K562 (cell line): ENCODE measurements at regions not wholly inside any gene's neighbourhood (a gene's known extent, or its start where the extent isn't known, plus 50 kb on each side); places are given as distances from the start of the nearest gene placed in this dataset.

ENCODE experiments used
- ATAC-seq: fragments of 200-7000 bp; cut with Tn5 transposase; 3 replicates; pipeline ENCODE4 v1.9.1; 2020; ENCODE audit warnings: moderate library complexity
- BruUV-seq: library from RNA; stranded (reverse); fragments of 400-500 nt; replicated peaks from 2 replicates; lab custom pipeline; 2021; lab: Mats Ljungman, UMichigan
- CTCF ChIA-PET: fragments of 300-600 bp; formaldehyde crosslinking; extraction: SDS; loops from one replicate; lab custom pipeline; 2021; ENCODE audit warnings: low intra/inter-chr PET ratio; lab: Yijun Ruan, JAX
- POLR2A ChIA-PET: fragments of 300-600, 350-650 bp; sonication (Branson Sonifier 250); formaldehyde crosslinking; extraction: SDS; loops from one replicate; lab custom pipeline; 2021; ENCODE audit warnings: antibody characterized with exemption, inconsistent platforms; lab: Yijun Ruan, JAX
- DNase-seq, 4 experiments: peaks; one replicate each; pipeline versions ENCODE4 v3.0.0 to v3.0.0-alpha.2; 2011 to 2018; ENCODE audit warnings: low spot score in 3 of 4, mixed read lengths in 3 of 4; ENCODE audit errors: extremely low read depth in 1 of 4
- FAIRE-seq: peaks from 2 replicates; lab custom pipeline; 2011; peaks lifted over from hg19 to GRCh38; lab: Jason Lieb, UNC
- H2AFZ ChIP-seq: 2 replicates; pipeline ENCODE4 v1.6.0; 2011; ENCODE audit warnings: low read depth, low read length, control low read depth, inconsistent platforms
- H3K27ac ChIP-seq: fragments of 200-600 bp; 3 replicates; pipeline ENCODE4 v1.8.0; 2011; ENCODE audit warnings: low read depth, mild to moderate bottlenecking, control low read depth, inconsistent platforms, low read length, moderate library complexity, mixed read lengths; ENCODE audit errors: extremely low read depth
- H3K27me3 ChIP-seq, 2 experiments: fragments of 300-600 bp in 1 of 2; 2 replicates in 1 of 2; 3 replicates in 1 of 2; pipeline versions ENCODE4 v1.6.0 to v1.8.0; 2011; ENCODE audit warnings: inconsistent platforms in 2 of 2, low read length in 2 of 2, mild to moderate bottlenecking in 1 of 2, mixed read lengths in 1 of 2, moderate library complexity in 1 of 2; ENCODE audit not compliant: control insufficient read depth in 2 of 2, insufficient read depth in 2 of 2
- H3K36me3 ChIP-seq: fragments of 300-600 bp; 3 replicates; pipeline ENCODE4 v1.8.0; 2011; ENCODE audit warnings: mild to moderate bottlenecking, low read length, inconsistent platforms; ENCODE audit not compliant: control insufficient read depth, insufficient read depth
- H3K4me1 ChIP-seq, 2 experiments: fragments of 200-600 bp in 1 of 2; replicated peaks in 1 of 2; 2 replicates in 1 of 2; 3 replicates in 1 of 2; pipeline versions ENCODE4 v1.5.1 to v1.8.0; 2011; ENCODE audit warnings: inconsistent platforms in 2 of 2, low read length in 2 of 2, mild to moderate bottlenecking in 1 of 2, mixed read lengths in 1 of 2, moderate library complexity in 1 of 2; ENCODE audit not compliant: control insufficient read depth in 2 of 2, insufficient read depth in 2 of 2
- H3K4me2 ChIP-seq: 2 replicates; pipeline ENCODE4 v1.6.1; 2011; ENCODE audit warnings: low read length, control low read depth, inconsistent platforms, mixed read lengths; ENCODE audit not compliant: insufficient read depth
- H3K4me3 ChIP-seq: fragments of 200-600 bp; sonication (generic), shearing (Covaris generic); 2 replicates; pipeline ENCODE4 v1.5.1; 2016; ENCODE audit warnings: control low read depth, inconsistent platforms
- H3K79me2 ChIP-seq: fragments of 200-600 bp; 3 replicates; pipeline ENCODE4 v1.8.0; 2011; ENCODE audit warnings: low read length, inconsistent platforms; ENCODE audit not compliant: control insufficient read depth, insufficient read depth
- H3K9ac ChIP-seq, 2 experiments: 2 replicates each; pipeline versions ENCODE4 v1.6.0 to v1.6.1; 2011; ENCODE audit warnings: low read depth in 2 of 2, low read length in 2 of 2, control low read depth in 1 of 2, inconsistent platforms in 1 of 2, mild to moderate bottlenecking in 1 of 2, mixed read lengths in 1 of 2; ENCODE audit not compliant: insufficient read depth in 1 of 2
- H3K9me1 ChIP-seq: one replicate; pipeline ENCODE4 v1.6.0; 2011; ENCODE audit warnings: inconsistent platforms, mild to moderate bottlenecking, low read length, moderate library complexity; ENCODE audit not compliant: control insufficient read depth, insufficient read depth
- H3K9me3 ChIP-seq: replicated peaks from 2 replicates; pipeline ENCODE4 v1.5.1; 2011; ENCODE audit warnings: low read depth, low read length, inconsistent platforms; ENCODE audit not compliant: control insufficient read depth, insufficient read depth
- H4K20me1 ChIP-seq: replicated peaks from 2 replicates; pipeline ENCODE4 v1.6.1; 2011; ENCODE audit warnings: low read length, inconsistent platforms, mixed read lengths; ENCODE audit not compliant: control insufficient read depth, insufficient read depth
- ARNT ChIP-seq, 2 experiments: fragments of 450-650 bp; IDR thresholded peaks; 2 replicates each; pipeline ENCODE4 v1.6.1; 2016; ENCODE audit warnings: mild to moderate bottlenecking in 1 of 2
- BDP1 ChIP-seq: IDR thresholded peaks from 3 replicates; pipeline ENCODE4 v1.6.1; 2011; ENCODE audit not compliant: insufficient read length, insufficient read depth
- BRCA1 ChIP-seq, 2 experiments: fragments of 450-650 bp in 1 of 2; sonication (generic) in 1 of 2; formaldehyde crosslinking in 1 of 2; IDR thresholded peaks; 2 replicates each; pipeline versions ENCODE4 v1.5.0 to v1.6.1; 2017 to 2020; ENCODE audit warnings: mild to moderate bottlenecking in 1 of 2, missing genetic modification reagents in 1 of 2
- CEBPB ChIP-seq: fragments of 450-650 bp; IDR thresholded peaks from 2 replicates; pipeline ENCODE4 v1.6.1; 2016; ENCODE audit warnings: missing genetic modification characterization, missing compliant biosample characterization
- CXXC5 ChIP-seq: fragments of 250-450 bp; sonication (Bioruptor Pico); IDR thresholded peaks from 2 replicates; pipeline ENCODE4 v1.8.0; 2022; ENCODE audit warnings: inconsistent platforms, mild to moderate bottlenecking, moderate library complexity
- DNMT1 ChIP-seq: fragments of 450-650 bp; IDR thresholded peaks from 2 replicates; pipeline ENCODE4 v1.6.1; 2016; ENCODE audit warnings: antibody characterized with exemption, mild to moderate bottlenecking
- ELF4 ChIP-seq: fragments of 450-650 bp; formaldehyde crosslinking; IDR thresholded peaks from 2 replicates; pipeline ENCODE4 v1.4.0; 2022; ENCODE audit warnings: missing genetic modification characterization
- FOXK1 ChIP-seq: sonication (generic); formaldehyde crosslinking; IDR thresholded peaks from 2 replicates; pipeline ENCODE4 v1.8.0; 2022; ENCODE audit warnings: missing genetic modification reagents, mild to moderate bottlenecking, borderline replicate concordance
- KAT2B ChIP-seq: IDR thresholded peaks from one replicate; pipeline ENCODE4 v1.6.1; 2012; ENCODE audit warnings: low read depth, mild to moderate bottlenecking, control low read depth, inconsistent platforms, low read length, moderate library complexity
- MCM5 ChIP-seq: fragments of 450-650 bp; IDR thresholded peaks from 2 replicates; pipeline ENCODE4 v1.6.1; 2016; ENCODE audit warnings: low read depth
- MYNN ChIP-seq, 2 experiments: sonication (generic); formaldehyde crosslinking in 1 of 2; IDR thresholded peaks; 2 replicates each; pipeline versions ENCODE4 v1.5.0 to v1.6.1; 2016 to 2020; ENCODE audit warnings: antibody characterized with exemption in 1 of 2, missing genetic modification reagents in 1 of 2
- PURB ChIP-seq: sonication (generic); formaldehyde crosslinking; IDR thresholded peaks from 2 replicates; pipeline ENCODE4 v1.9.0; 2021; ENCODE audit warnings: low read depth, mild to moderate bottlenecking, missing genetic modification reagents
- RCOR1 ChIP-seq, 2 experiments: IDR thresholded peaks; 2 replicates each; pipeline ENCODE4 v1.6.1; 2012; ENCODE audit warnings: low read depth in 2 of 2, low read length in 2 of 2, borderline replicate concordance in 1 of 2, improper control_type of control experiment in 1 of 2
- TAL1 ChIP-seq: fragments of 450-650 bp; IDR thresholded peaks from 2 replicates; pipeline ENCODE4 v1.6.1; 2016; ENCODE audit warnings: mild to moderate bottlenecking
- U2AF1 ChIP-seq: fragments of 200-400 bp; formaldehyde crosslinking; optimal IDR thresholded peaks from 2 replicates; pipeline ENCODE3; 2017; ENCODE audit warnings: mild to moderate bottlenecking, low read depth, low read length, moderate library complexity
- ZFPM2 ChIP-seq: fragments of 250-450 bp; sonication (Bioruptor Pico); IDR thresholded peaks from 2 replicates; pipeline ENCODE4 v1.5.1; 2022; ENCODE audit warnings: mild to moderate bottlenecking
- ZNF134 ChIP-seq: fragments of 250-450 bp; sonication (Bioruptor Pico); conservative IDR thresholded peaks from 2 replicates; pipeline ENCODE4 v1.4.0; 2020
- ZNF197 ChIP-seq: fragments of 200-800 bp; sonication (Bioruptor generic); IDR thresholded peaks from 2 replicates; pipeline ENCODE4 v1.6.1; 2016; ENCODE audit warnings: low read depth, missing genetic modification characterization, missing compliant biosample characterization
- ZNF785 ChIP-seq: fragments of 250-450 bp; sonication (Bioruptor Pico); IDR thresholded peaks from 2 replicates; pipeline ENCODE4 v1.4.0; 2020; ENCODE audit warnings: mild to moderate bottlenecking
- WGBS: fragments of 100-300 bp; shearing (Covaris generic); methylation state at CpG from one replicate; pipeline ENCODE4 v1.1.6; 2016; ENCODE audit warnings: low coverage, mixed read lengths; ENCODE audit not compliant: insufficient coverage; ENCODE audit errors: missing lambda C conversion rate; 5-methylcytosine and 5-hydroxymethylcytosine counted together
- in situ Hi-C: fragments of 300-500 bp; cut with MboI; formaldehyde crosslinking; loops from 4 replicates; pipeline ENCODE4 v1.15.0; 2018; ENCODE audit warnings: inconsistent platforms, mixed read lengths
- intact Hi-C: fragments of 100-400 bp; cut with micrococcal nuclease; formaldehyde crosslinking; loops from 2 replicates; pipeline ENCODE4 v1.14.2; 2022

GRCh38 chr2:188787658-188788240 is 186.4 kb upstream of the COL3A1 start:
- no TSS peak for BruUV-seq
- TF ChIP-seq ZNF197 (CRISPR knock-in tag) = no peak
- TF ChIP-seq ZNF134 (CRISPR knock-in tag) = no peak
- no peak for TF ChIP-seq FOXK1 (CRISPR knock-in tag)
- no peak for TF ChIP-seq CXXC5 (CRISPR knock-in tag)
- TF ChIP-seq U2AF1 = no peak
- TF ChIP-seq TAL1 = no peak
- TF ChIP-seq MCM5 = no peak
- no peak for TF ChIP-seq ZNF785 (CRISPR knock-in tag)
- no peak for TF ChIP-seq DNMT1
- no peak for TF ChIP-seq ELF4 (CRISPR knock-in tag)
- TF ChIP-seq BRCA1 (IDR thresholded peaks at IDR 0.05) = no peak
- TF ChIP-seq BRCA1 (CRISPR knock-in tag; IDR thresholded peaks at IDR 0.05) = no peak
- TF ChIP-seq CEBPB (tag) = no peak
- TF ChIP-seq PURB (CRISPR knock-in tag) = no peak
- TF ChIP-seq RCOR1 (IDR thresholded peaks at IDR 0.05; ENCODE audit: borderline replicate concordance in 1 of 2, low read depth in 2 of 2, low read length in 2 of 2) = no peak
- no peak for TF ChIP-seq MYNN (IDR thresholded peaks at IDR 0.05)
- no peak for TF ChIP-seq MYNN (CRISPR knock-in tag; IDR thresholded peaks at IDR 0.05)
- TF ChIP-seq KAT2B = no peak
- TF ChIP-seq ARNT (IDR thresholded peaks at IDR 0.05) = no peak
- no peak for TF ChIP-seq ZFPM2
- no peak for TF ChIP-seq BDP1
- TF ChIP-seq, all 486 proteins: peak for 0
- Histone ChIP-seq H4K20me1 (no peaks in the 10 kb centered on the region), H3K79me2 (no peaks in the 10 kb centered on the region), H3K9ac (no peak overlapping the region), H3K27ac (no peak overlapping the region), H3K9me1 (no peaks in the 10 kb centered on the region), H2AFZ (no peak overlapping the region), H3K36me3 (no peaks in the 10 kb centered on the region), H3K9me3 (no peaks in the 10 kb centered on the region), H3K27me3 (no peaks in the 10 kb centered on the region), H3K4me3 (no peak overlapping the region), H3K4me1 (no peaks in the 10 kb centered on the region), H3K4me2 (no peak overlapping the region)
- no peak for FAIRE-seq
- intact Hi-C loops = no loop called here
- ChIA-PET CTCF (no interaction called here), POLR2A (no interaction called here)
- WGBS = 5% methylated on average over 3 of the region's 3 CpGs
- no peak for DNase-seq
- ATAC-seq = no peak
- in situ Hi-C loops = no loop called here
